ENCODE measurements at regions not wholly inside any gene's neighbourhood (a gene's known extent, or its start where the extent isn't known, plus 50 kb on each side); places are given as distances from the start of the nearest gene placed in this dataset.

- TF ChIP-seq CTCF (conservative IDR thresholded peaks at IDR 0.05; ENCODE audit: low read length) (no peak), EZH2phosphoT487 (IDR thresholded peaks at IDR 0.05; ENCODE audit: borderline replicate concordance) (no peak)
Observed at GRCh38 chr5:3310541-3311261, 284.9 kb upstream of the IRX1 start.

Data from Loucy (cell line).